Neural cell (in vitro differentiated cells): ENCODE measurements at regions not wholly inside any gene's neighbourhood (a gene's known extent, or its start where the extent isn't known, plus 50 kb on each side); places are given as distances from the start of the nearest gene placed in this dataset.
A peak's percentile ranks its signal among the peaks of the same experiment; 100 is the strongest.

ENCODE experiments used
- H2AFZ ChIP-seq: fragments of 200-600, 300-800 bp; sonication (generic), shearing (Covaris generic); 2 replicates; pipeline ENCODE4 v1.6.0; 2014; ENCODE audit warnings: low read depth, mild to moderate bottlenecking, antibody characterized with exemption, low read length, moderate library complexity
- H3F3A ChIP-seq: fragments of 200-600 bp; shearing (Covaris generic); 2 replicates; pipeline ENCODE4 v1.6.1; 2016; ENCODE audit warnings: mild to moderate bottlenecking, moderate library complexity, mixed read lengths, antibody characterized with exemption, low read length; ENCODE audit not compliant: insufficient read depth, poor library complexity, severe bottlenecking
- H3K27ac ChIP-seq: fragments of 200-600, 300-800 bp; sonication (generic), shearing (Covaris generic); 2 replicates; pipeline ENCODE4 v1.5.1; 2014; ENCODE audit warnings: mild to moderate bottlenecking, low read length, moderate library complexity
- H3K27me3 ChIP-seq: fragments of 300-800, 200-600 bp; sonication (generic), shearing (Covaris generic); 2 replicates; pipeline ENCODE4 v1.6.0; 2014; ENCODE audit warnings: mild to moderate bottlenecking, low read depth, low read length, moderate library complexity; ENCODE audit not compliant: insufficient read depth
- H3K36me3 ChIP-seq: fragments of 300-800, 200-600 bp; sonication (generic), shearing (Covaris generic); 2 replicates; pipeline ENCODE4 v1.5.1; 2014; ENCODE audit warnings: mild to moderate bottlenecking, antibody characterized with exemption, low read length, moderate library complexity; ENCODE audit not compliant: insufficient read depth
- H3K4me2 ChIP-seq: fragments of 300-800, 200-600 bp; sonication (generic), shearing (Covaris generic); 2 replicates; pipeline ENCODE4 v1.6.0; 2014; ENCODE audit warnings: mild to moderate bottlenecking, low read length
- H3K4me3 ChIP-seq: fragments of 300-800, 200-600 bp; sonication (generic), shearing (Covaris generic); 2 replicates; pipeline ENCODE4 v1.5.1; 2014; ENCODE audit warnings: mild to moderate bottlenecking, low read length, moderate library complexity
- H3K79me2 ChIP-seq: fragments of 200-600 bp; shearing (Covaris generic); replicated peaks from 2 replicates; pipeline ENCODE4 v1.6.0; 2014; ENCODE audit warnings: mild to moderate bottlenecking, low read length, moderate library complexity; ENCODE audit not compliant: insufficient read depth
- H3K9ac ChIP-seq: fragments of 300-800, 200-600 bp; sonication (generic), shearing (Covaris generic); 2 replicates; pipeline ENCODE4 v1.6.1; 2016; ENCODE audit warnings: mild to moderate bottlenecking, low read length, mixed read lengths
- H3K9me2 ChIP-seq: fragments of 200-600 bp; shearing (Covaris generic); 2 replicates; pipeline ENCODE4 v1.6.1; 2016; ENCODE audit warnings: mild to moderate bottlenecking, low read length, mixed read lengths; ENCODE audit not compliant: insufficient read depth
- H3K9me3 ChIP-seq: fragments of 200-600, 300-800 bp; sonication (generic), shearing (Covaris generic); 2 replicates; pipeline ENCODE4 v1.6.1; 2016; ENCODE audit warnings: mild to moderate bottlenecking, mixed run types, low read length, moderate library complexity, mixed read lengths
- H4K20me1 ChIP-seq: fragments of 200-600 bp; shearing (Covaris generic); 2 replicates; pipeline ENCODE4 v1.6.1; 2016; ENCODE audit warnings: mild to moderate bottlenecking, mixed run types; ENCODE audit not compliant: insufficient read depth
- EP300 ChIP-seq: fragments of 450-650 bp; conservative IDR thresholded peaks from 2 replicates; pipeline ENCODE4 v1.6.1; 2014; ENCODE audit warnings: antibody characterized with exemption, mild to moderate bottlenecking, moderate library complexity; ENCODE audit not compliant: poor library complexity, severe bottlenecking
- EZH2 ChIP-seq: fragments of 200-600, 300-800 bp; shearing (Covaris generic), sonication (generic); IDR thresholded peaks from 2 replicates; pipeline ENCODE4 v1.6.1; 2014; ENCODE audit warnings: antibody characterized with exemption, low read length, borderline replicate concordance, mild to moderate bottlenecking; ENCODE audit not compliant: insufficient read depth, poor library complexity, severe bottlenecking
- MXI1 ChIP-seq: fragments of 450-650 bp; conservative IDR thresholded peaks from 2 replicates; pipeline ENCODE4 v1.6.1; 2014; ENCODE audit warnings: antibody characterized with exemption, mild to moderate bottlenecking; ENCODE audit not compliant: poor library complexity, severe bottlenecking
- POLR2AphosphoS5 ChIP-seq: IDR thresholded peaks from 2 replicates; pipeline ENCODE4 v1.6.1; 2012
- RAD21 ChIP-seq: fragments of 450-650 bp; conservative IDR thresholded peaks from 2 replicates; pipeline ENCODE4 v1.6.1; 2014; ENCODE audit warnings: antibody characterized with exemption, mild to moderate bottlenecking, moderate library complexity
- SMC3 ChIP-seq: fragments of 450-650 bp; conservative IDR thresholded peaks from 2 replicates; pipeline ENCODE4 v1.6.1; 2014; ENCODE audit warnings: antibody characterized with exemption, mild to moderate bottlenecking, moderate library complexity; ENCODE audit not compliant: poor library complexity
- TAF1 ChIP-seq: IDR thresholded peaks from 2 replicates; pipeline ENCODE4 v1.6.1; 2012; ENCODE audit warnings: low read depth
- TF ChIP-seq, protein P1 (sequence below): fragments of 450-650 bp; IDR thresholded peaks from 2 replicates; pipeline ENCODE4 v1.5.1; 2014; ENCODE audit warnings: antibody characterized with exemption, mild to moderate bottlenecking, moderate library complexity; ENCODE audit not compliant: poor library complexity, severe bottlenecking
- TF ChIP-seq, protein P2 (sequence below): IDR thresholded peaks from 2 replicates; pipeline ENCODE4 v1.6.1; 2012; ENCODE audit warnings: borderline replicate concordance

DNA sequence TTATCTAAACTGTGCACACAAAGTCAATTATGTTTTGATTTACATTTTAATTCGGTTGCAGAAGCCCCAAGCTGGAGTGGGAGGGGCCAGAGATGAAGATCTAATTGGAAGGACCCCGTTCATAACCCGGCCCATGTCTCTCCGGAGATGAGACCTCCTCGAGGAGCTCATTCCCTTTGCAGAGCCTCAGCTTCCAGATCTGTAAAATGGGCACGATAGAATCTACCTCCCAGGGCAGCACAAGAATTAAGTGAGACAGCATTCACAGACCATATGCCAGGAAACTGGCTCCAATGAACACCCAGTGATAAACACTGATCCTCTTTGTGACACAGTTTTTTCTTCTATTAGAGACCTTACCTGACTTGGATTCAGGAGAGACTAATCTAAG, 446.5 kb upstream of the CDH5 start:
- H3K9ac ChIP-seq: no peak overlapping the region
- H3K4me3 ChIP-seq: no peak overlapping the region
- H3K36me3 ChIP-seq: no peaks in the 10 kb centered on the region
- H3K9me2 ChIP-seq: no peaks in the 10 kb centered on the region
- TF ChIP-seq RAD21 (no peak), EP300 (no peak), POLR2AphosphoS5 (no peak), MXI1 (no peak), SMC3 (no peak), EZH2 (no peak), TAF1 (no peak)
- TF ChIP-seq, protein P1, sequence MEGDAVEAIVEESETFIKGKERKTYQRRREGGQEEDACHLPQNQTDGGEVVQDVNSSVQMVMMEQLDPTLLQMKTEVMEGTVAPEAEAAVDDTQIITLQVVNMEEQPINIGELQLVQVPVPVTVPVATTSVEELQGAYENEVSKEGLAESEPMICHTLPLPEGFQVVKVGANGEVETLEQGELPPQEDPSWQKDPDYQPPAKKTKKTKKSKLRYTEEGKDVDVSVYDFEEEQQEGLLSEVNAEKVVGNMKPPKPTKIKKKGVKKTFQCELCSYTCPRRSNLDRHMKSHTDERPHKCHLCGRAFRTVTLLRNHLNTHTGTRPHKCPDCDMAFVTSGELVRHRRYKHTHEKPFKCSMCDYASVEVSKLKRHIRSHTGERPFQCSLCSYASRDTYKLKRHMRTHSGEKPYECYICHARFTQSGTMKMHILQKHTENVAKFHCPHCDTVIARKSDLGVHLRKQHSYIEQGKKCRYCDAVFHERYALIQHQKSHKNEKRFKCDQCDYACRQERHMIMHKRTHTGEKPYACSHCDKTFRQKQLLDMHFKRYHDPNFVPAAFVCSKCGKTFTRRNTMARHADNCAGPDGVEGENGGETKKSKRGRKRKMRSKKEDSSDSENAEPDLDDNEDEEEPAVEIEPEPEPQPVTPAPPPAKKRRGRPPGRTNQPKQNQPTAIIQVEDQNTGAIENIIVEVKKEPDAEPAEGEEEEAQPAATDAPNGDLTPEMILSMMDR: no peak
- TF ChIP-seq, protein P2, sequence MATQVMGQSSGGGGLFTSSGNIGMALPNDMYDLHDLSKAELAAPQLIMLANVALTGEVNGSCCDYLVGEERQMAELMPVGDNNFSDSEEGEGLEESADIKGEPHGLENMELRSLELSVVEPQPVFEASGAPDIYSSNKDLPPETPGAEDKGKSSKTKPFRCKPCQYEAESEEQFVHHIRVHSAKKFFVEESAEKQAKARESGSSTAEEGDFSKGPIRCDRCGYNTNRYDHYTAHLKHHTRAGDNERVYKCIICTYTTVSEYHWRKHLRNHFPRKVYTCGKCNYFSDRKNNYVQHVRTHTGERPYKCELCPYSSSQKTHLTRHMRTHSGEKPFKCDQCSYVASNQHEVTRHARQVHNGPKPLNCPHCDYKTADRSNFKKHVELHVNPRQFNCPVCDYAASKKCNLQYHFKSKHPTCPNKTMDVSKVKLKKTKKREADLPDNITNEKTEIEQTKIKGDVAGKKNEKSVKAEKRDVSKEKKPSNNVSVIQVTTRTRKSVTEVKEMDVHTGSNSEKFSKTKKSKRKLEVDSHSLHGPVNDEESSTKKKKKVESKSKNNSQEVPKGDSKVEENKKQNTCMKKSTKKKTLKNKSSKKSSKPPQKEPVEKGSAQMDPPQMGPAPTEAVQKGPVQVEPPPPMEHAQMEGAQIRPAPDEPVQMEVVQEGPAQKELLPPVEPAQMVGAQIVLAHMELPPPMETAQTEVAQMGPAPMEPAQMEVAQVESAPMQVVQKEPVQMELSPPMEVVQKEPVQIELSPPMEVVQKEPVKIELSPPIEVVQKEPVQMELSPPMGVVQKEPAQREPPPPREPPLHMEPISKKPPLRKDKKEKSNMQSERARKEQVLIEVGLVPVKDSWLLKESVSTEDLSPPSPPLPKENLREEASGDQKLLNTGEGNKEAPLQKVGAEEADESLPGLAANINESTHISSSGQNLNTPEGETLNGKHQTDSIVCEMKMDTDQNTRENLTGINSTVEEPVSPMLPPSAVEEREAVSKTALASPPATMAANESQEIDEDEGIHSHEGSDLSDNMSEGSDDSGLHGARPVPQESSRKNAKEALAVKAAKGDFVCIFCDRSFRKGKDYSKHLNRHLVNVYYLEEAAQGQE: no peak
- H3K27ac ChIP-seq: peak overlapping the region; percentile 23
- no peaks in the 10 kb centered on the region for H3K79me2 ChIP-seq
- H3F3A ChIP-seq: no peaks in the 10 kb centered on the region
- H4K20me1 ChIP-seq: no peaks in the 10 kb centered on the region
- H3K4me2 ChIP-seq: no peak overlapping the region
- no peaks in the 10 kb centered on the region for H3K27me3 ChIP-seq
- no peaks in the 10 kb centered on the region for H3K9me3 ChIP-seq
- no peak overlapping the region for H2AFZ ChIP-seq

DNA sequence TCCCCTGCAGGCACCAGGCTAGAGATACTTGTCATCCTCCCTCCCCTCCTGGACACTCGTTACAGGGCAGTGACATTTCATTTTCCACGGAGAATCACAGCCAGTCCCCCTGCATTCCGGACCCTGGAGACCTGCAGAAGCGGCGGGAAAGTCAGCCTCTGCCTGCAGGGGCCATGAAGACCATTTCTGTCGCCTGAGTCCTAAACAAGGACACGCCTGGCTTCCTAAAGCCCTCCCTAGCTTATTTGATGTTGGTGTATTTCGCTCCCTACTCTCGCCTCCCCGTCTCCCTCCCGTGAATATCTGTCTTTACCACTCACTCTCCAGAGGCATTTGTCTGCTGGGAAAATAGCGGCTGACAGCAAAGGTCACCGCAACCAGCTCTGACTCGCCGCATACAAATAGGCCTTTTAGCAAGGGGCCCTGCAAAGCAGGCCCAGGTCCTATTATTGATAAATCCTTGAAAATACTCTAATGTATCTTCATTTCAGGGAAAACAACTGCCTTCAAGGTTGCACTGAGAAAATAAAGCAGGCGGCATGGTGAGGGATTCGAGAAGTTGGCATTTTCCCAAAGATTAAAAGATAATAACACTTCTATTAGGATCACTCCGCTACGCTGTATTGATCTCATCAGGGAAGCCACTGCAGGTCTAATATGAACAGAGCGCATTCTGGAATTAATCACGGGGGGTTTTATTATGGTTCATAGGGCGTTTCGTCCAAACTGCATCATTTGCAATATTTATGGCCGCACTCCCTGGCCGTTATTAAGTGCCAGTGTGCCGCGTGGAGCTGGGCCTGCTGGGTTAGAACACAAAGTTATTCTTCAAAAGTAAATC, 447.1 kb upstream of the CDH5 start:
- no peaks in the 10 kb centered on the region for H3K36me3 ChIP-seq
- no peaks in the 10 kb centered on the region for H3K27me3 ChIP-seq
- H3F3A ChIP-seq: no peaks in the 10 kb centered on the region
- no peak overlapping the region for H2AFZ ChIP-seq
- peak overlapping the region; percentile 25 for H3K9ac ChIP-seq
- H3K4me3 ChIP-seq: no peak overlapping the region
- H3K4me2 ChIP-seq: no peak overlapping the region
- H3K79me2 ChIP-seq: no peaks in the 10 kb centered on the region
- H3K9me2 ChIP-seq: no peaks in the 10 kb centered on the region
- H4K20me1 ChIP-seq: no peaks in the 10 kb centered on the region
- TF ChIP-seq RAD21: no peak
- no peak for TF ChIP-seq SMC3
- TF ChIP-seq, protein P2: peak; percentile 72
- TF ChIP-seq EP300: no peak
- no peak for TF ChIP-seq MXI1
- TF ChIP-seq EZH2: no peak
- peak; percentile 44 for TF ChIP-seq POLR2AphosphoS5
- H3K27ac ChIP-seq: peak overlapping the region; percentile 23
- no peaks in the 10 kb centered on the region for H3K9me3 ChIP-seq
